SK-N-MC (cell line): ENCODE measurements at regions not wholly inside any gene's neighbourhood (a gene's known extent, or its start where the extent isn't known, plus 50 kb on each side); places are given as distances from the start of the nearest gene placed in this dataset.

Source experiments
- EZH2 ChIP-seq: fragments of 200-600 bp; sonication (generic); IDR thresholded peaks from one replicate; pipeline ENCODE4 v1.6.1; 2017; ENCODE audit warnings: antibody characterized with exemption
- POLR2AphosphoS5 ChIP-seq: IDR thresholded peaks from 2 replicates; pipeline ENCODE4 v1.6.1; 2012; ENCODE audit warnings: mild to moderate bottlenecking, low read depth, low read length, borderline replicate concordance

GRCh38 chr6:125507987-125508655 is 206.4 kb upstream of the HDDC2 start:
- TF ChIP-seq EZH2 (no peak), POLR2AphosphoS5 (no peak)
